Fibroblast of skin of scalp (primary cell): ENCODE measurements at regions not wholly inside any gene's neighbourhood (a gene's known extent, or its start where the extent isn't known, plus 50 kb on each side); places are given as distances from the start of the nearest gene placed in this dataset.
A peak's percentile ranks its signal among the peaks of the same experiment; 100 is the strongest.
"Not testable (repeated sequence)": the region's sequence is repeated elsewhere in the genome, so short reads cannot be mapped to it uniquely, and the experiment has no call there.

Experiments
- DNase-seq: peaks from one replicate; pipeline ENCODE4 v3.0.0-alpha.2; 2013

DNA sequence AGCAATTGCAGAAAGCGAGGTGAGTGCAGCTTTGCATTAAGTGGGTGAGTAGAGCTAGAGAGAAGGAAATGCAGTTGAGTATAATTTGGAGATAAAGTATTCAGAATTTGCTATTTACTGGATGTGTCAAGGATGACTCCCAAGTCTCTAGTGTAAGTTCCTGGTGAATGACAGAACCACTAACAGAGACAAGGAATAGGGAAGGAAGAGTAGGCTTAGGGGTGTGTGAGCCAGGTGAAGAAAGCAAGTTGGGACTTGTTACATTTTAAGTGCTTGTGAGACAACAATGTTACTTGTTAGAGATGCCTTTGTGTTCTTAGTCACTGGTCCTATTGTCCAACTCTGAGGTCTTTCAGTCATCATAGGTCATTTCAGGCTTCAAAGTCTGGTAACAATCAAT is 70.8 kb downstream of the TBC1D26 start:
- not testable (repeated sequence) for DNase-seq

DNA sequence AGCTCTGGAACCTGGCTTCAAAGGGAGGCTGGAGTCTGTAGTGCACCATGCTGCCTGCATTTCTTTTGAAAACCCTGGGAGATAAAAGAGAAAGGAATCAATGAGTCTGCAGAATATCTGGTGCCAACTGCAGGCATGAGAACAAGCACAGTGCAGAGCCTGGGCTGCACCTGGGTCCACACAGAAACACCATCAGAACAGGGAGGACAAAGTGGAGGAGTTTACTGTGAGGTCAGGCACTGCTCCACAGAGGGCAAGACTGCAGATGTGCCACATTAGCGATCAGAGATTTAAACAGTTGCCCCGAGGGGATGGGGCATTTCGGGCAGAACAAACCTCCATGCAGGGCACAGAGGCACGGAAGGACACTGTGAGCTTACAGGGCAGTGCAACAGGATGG is 74.7 kb downstream of the TBC1D26 start:
- not testable (repeated sequence) for DNase-seq

DNA sequence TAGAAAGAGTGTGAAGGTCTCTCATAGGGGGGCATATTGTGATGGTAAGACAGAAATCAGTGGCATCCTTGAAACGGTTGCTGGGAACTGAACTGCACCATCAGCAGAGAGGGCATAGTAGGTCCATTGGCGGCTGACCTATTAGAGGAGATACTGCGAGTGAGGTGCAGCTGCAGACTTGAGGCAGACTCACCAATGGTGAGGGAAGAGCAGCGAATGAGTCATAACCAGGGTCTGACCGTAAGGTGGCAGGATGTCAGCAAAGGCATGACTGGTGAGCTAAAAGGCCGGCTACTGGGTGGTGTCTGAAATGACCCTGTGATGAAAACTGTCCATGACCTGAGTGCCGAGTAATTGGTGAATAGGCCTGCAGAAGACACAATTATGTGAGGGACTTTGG is 81.3 kb downstream of the TBC1D26 start:
- not testable (repeated sequence) for DNase-seq

DNA sequence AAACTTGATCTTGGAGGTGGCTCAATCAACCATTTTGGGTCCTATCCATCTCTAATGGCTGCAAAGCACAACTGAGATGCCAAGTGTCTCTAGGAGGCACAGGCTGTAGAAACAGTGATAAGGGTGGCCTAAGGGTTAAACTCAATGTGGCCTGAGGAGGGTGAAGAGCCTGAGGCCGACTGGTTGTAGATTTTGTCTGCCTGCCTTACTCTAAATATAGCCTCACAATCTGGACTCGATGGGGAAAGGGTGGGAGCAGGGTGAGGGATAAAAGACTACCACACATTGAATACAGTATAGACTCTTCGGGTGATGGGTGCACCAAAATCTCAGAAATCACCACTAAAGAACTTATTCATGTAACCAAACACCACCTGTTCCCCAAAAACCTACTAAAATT is 81.9 kb downstream of the TBC1D26 start:
- DNase-seq = not testable (repeated sequence)

DNA sequence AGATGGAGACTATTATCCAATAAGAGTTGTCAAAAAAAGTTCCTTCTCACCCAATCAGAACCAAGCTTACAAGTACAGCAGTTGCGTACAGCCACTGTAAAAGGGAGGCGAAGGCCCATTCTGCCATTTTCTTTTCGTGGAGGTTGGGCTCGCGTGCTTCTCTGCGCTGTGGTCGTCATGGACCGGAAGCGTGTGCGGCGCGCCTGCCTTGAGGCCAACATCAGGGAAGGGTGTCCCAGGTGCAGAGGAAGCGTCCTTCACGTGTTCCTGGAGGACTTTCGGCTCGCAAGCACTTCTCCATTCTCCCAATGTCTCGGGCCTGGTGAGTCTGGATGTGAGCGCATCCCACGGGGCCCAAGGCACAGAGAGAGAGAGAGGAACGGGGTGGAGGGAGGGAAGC is 85.8 kb downstream of the TBC1D26 start:
- not testable (repeated sequence) for DNase-seq

DNA sequence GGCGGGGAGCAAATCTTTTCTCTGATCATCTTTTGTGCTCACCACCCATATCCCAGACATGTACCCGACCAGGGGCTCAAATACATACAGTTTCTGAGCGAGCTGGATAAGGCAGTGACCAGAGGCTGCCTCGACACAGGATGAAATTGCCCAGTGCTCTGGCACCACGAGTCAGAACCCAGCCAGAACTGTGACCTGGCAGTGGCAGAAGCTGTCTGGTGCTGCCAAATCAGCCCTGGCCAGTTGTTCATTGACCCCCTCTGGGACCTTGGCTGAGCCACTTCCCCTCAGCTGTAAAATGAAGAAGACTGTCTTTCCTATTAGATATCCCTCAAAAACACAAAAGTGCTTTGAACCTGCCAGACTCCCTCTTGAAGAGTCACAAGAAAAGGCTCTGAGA is 90.2 kb downstream of the TBC1D26 start:
- DNase-seq = not testable (repeated sequence)

DNA sequence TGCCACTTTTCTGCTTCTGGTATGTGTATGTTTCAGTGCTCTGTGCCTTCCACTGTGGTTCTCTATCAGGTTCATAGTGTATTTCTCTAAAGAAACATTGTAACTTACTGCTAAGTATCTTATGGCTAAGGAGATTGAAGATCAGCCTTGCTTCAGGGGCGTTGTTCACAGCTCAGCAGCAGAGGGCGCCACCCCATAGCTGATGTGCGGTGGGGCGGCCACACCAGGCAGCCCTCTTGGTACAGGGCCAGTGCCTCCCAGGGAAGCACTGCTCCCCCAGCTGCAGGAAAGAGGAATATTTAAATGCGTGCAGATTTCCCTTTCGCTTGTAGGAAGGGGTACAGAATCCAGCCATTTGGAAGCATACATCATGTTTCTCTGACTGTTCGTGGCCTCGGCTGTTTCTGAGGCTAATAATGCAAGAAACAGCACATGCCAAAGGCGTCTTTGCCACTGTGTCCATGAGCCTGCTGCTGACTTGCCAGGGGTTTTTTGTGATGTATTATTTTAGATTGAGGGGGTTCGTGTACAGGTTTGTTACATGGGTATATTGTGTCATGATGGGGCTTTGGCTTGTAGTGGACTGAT is 96.7 kb downstream of the TBC1D26 start:
- peak; percentile 68 for DNase-seq

DNA sequence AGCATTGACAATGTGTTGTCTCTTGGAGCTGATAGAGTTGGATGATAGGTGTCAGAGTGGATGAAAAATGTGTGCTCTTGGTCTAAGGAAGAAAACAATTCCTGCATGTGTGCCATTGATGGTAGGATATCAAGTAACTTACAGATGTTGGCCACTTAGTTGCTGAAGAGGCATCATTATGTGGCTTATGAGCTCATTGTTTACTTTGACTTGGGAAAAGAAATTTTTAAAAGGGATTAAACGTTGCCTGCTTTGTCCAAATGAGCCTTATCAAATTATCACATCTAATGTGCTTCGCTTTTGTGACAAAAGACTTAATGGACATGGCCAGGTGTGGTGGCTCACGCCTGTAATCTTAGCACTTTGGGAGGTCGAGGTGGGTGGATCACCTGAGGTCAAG is 98.1 kb downstream of the TBC1D26 start:
- DNase-seq = not testable (repeated sequence)

DNA sequence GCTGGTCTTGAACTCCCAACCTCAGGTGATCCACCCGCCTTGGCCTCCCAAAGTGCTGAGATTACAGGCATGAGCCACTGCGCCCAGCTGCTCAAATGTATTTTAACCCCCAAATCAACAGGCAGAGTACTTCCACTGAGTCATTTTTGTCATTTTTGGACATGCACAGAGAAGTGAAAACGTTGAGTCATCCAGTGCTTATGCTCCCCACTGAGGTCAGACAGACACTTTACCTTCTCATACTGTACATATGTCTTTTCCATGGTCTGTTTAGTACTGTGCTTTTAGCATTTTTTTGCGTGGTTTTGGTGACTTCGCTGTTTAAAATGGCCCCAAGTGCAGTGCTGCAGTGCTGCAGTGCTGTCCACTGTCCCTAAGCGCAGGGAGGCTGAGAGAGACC is 99.1 kb downstream of the TBC1D26 start:
- peak; percentile 84 for DNase-seq

DNA sequence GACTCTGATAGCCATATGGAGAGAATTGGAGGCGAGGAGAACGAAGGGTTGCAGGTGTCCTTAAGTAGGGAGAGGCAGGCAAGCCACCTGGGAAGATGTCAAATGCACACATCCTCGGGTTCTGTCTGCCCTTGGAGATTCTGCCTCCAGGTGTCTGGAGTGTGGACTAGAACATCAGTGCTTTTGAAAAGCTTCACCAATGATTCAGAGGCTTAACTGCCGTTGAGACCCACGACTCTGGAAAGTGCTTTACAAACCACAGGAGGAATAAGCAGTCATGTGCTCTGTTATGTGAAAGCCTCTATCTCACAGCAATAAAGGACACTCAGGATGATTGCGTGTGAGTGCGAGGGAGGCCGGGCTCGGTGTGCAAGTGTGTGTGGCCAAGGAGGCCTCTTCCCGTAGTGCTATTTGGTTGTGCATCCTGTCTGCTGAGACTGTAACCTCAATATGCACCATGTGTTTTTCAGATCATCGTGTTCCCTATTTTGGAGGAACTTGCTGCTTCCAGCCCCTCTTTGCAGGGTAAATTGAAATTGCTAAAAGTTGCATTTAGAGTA is 100.9 kb downstream of the TBC1D26 start:
- not testable (repeated sequence) for DNase-seq

DNA sequence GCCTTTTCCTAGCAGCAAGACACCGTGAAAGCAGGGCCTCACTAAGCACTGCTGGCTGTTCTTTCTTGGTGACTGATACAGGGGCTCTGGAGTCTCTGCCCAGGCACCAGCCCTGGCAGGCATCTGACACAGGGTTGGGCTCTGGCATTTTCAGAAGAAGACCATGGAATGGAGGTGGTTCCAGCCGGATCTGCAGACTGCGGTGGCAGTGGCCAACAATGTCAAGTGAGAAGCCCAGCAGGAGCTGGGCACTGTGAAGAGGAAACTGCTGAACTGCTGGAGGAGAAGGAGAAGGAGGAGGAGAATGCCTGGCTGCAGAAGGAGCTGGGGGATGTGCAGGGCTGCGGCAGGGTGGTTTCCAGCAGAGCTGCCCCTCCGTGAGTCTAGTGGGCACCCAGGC is 101.8 kb downstream of the TBC1D26 start:
- DNase-seq = not testable (repeated sequence)

DNA sequence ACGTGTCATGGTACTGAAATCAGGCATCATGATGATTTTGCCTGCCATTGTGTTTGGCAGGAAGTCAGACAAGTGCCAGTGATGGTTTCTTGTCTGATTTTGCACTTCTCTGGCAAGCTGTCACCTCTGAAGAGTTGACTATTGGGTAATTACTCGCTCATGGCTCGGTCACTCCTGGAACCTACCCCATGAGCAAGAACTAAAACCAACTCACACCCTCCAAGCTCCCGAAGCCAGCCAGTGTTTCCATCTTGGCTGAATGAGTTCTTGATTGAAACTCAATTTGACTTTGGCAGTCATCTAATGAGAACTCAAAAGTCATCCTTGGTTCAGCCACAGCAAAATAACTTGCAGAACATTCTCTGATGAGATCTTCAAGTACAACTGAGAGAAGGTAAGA is 103.4 kb downstream of the TBC1D26 start:
- not testable (repeated sequence) for DNase-seq

DNA sequence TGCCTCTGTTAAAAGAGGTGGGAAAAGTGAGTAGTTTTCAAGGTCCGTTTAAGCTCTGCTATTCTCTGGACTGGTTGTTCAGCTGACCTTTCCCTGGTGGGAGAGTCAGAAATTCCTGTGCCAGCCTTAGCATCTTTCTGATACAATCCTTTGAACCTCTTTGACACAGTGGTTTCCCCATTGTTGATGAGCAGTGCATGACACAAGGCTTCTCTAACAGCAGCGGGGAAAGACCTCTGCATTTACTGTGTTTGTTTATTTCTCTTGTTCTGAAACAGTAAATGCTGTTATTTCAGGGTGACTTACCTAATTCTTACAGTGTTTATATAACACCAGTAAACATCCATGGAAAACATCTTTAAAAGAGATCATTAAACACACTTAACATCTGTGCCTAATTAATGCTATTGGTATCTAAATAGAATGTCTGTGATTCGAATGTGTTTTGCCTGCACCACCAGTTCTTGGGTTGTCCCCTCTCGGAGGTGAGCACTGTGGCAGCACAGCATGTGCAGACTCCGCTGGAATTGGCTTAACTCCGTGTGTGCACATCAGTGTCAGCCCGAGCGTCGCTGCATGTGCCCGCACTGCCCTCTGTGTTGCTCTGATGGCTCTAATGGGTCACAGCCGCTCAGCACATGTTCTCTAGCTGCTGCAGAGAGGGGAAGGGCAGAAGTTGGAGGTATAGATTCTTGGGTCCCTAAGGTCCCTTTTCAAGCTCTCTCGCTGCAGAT is 104.3 kb downstream of the TBC1D26 start:
- not testable (repeated sequence) for DNase-seq

DNA sequence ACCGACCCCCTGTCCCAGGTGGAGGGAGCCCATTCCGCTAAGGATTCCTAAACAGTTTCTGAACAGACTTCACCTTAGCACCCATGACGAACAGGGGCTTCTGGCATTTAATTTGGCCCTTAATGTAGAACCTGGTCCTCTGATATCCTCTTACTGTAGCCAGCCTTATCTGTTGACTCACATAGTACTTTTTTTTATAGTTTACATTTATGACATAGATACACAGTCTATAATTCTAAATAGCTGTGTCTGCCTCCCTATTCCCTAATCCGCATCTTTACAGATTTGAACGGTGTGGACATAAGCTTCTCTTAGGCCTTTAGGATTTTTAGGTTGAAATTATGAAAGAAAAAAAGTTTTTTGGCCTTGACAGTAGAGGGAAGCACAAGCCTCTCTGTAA is 104.9 kb downstream of the TBC1D26 start:
- not testable (repeated sequence) for DNase-seq

DNA sequence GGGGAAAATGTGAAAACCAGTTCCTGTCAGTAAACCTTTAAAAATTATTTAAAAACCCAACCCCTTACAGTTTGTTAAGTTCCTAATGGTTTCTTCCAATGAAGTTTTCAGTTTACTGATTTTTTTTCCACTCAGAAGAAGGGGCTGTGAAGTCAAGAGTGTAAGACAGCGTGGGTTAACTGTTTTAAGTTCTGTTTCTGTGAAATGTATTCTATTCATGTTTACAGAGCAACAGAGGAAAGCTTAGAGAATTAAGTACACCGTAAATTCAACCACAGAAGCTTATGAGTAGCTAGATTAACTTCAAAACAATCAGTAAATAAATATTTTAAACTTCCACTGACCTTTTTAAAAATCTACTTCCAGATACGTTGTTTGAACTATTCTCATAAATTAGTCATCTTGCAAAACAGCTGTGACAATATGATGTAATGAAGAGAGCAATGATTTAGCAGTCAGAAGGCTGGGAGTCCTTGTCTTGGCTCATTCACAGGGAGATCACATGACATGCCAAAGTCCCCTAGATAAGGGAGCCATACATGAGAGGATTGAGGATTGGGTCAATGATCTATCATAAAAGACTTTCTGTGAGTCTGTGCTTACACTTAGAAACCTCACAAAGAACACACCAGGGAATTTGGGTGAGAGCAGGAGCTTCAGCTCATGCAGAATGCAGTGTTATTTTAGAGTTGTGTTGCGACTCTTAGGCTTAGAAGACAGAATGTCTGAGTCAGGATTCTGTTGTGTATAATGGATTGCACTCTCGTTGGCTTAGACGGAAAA is 97.3 kb upstream of the ADORA2B start:
- peak; percentile 50 for DNase-seq

DNA sequence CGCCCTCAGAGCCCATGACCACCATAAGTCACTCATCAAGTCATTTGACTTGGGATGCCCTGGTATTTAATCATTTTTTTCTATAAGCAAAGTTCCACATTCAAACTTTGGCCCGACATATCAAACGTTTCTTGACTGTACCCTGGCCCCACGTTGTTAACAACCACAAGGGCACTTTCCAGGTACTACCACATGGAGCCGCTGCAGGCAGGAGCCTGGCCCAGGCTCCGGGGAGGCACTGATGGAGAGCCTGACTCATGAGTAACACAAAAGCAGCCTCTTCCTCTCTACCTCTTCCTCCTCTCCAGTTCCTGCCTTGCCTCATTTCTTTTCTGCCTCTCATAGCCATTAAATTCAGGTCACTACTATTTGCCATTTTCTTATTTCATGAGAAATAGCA is 95.9 kb upstream of the ADORA2B start:
- peak; percentile 68 for DNase-seq

DNA sequence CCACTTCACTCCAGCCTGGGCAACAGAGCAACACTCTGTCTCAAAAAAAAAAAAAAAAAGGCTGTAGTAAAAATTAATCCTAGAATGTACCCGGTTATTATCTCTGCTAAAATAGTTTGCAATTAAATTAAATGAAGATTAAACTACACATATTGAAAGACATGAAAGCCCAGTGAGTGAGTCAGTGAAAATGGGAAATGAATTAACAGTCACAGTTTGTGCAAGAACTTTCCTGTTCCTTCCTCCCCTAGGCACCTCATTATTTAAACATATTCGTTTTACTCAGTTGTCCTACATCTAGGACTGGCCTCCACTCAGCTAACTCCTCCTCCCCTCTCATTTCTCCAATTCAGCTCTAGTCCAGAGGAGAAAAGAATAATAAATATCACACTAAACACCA is 94.9 kb upstream of the ADORA2B start:
- DNase-seq = not testable (repeated sequence)

DNA sequence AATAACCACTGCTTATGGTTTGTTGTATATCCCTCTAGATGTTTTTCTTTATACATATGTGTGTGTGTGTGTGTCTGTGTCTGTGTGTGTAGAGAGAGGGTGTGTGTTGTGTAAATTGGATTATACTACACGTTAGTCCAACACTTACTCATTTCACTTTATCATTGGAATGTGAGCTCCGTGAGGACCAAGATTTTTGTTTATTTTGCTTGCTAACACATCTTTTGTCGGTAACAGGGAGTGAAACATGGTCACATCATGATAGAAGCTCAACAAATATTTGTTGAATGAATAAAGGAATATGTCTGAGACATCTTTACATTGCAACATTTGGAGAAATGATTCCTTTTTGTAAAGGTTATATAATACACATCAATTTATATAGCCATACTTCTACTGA is 94.2 kb upstream of the ADORA2B start:
- peak; percentile 56 for DNase-seq

DNA sequence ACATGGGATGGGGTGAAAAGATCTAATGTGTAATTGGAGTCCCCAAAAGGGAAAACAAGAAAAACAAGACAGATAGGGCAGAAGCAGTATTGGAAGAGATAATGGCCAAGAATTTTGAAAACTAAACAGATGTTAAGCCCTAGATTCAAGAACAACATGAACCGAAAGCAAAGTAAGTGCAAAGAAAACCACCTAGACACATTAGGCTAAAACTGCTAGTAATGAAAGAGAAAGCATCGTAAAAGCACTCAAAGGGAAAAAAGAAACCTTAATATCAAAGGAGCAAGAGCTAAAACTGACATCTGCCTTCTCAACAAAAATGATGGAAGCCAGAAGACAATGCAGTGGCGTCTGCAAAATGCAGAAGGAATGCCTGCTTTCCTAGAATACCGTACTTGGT is 92.1 kb upstream of the ADORA2B start:
- not testable (repeated sequence) for DNase-seq

DNA sequence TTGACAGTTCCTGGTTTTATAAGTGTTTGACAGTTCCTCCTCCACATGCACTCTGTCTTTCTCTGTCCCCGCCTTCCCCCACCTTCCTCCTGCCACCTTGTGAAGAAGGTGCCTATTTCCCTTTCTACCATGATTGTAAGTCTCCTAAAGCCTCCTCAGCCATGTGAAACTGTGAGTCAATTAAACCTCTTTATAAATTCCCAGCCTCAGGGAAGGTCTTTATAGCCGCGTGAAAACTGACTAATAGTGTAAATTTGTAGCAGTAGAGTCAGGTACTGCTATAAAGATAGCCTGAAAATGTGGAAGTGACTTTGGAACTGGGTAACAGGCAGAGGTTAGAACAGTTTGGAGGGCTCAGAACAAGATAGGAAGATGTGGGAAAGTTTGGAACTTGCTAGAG is 88.7 kb upstream of the ADORA2B start:
- DNase-seq = not testable (repeated sequence)

DNA sequence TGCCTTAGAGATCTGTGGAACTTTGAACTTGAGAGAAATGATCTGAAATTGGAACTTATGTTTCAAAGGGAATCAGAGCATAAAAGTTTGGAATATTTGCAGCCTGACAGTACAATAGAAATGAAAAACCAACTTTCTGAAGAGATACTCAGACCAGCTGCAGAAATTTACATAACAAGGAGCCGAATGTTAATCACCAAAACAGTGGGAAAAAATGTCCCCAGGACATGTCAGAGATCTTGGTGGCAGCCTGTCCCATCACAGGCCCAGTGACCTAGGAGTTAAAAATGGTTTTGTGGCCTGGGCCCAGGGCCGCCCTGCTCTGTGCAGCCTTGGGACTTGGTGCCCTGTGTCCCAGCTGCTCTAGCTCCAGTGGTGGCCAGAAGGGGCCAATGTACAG is 88.2 kb upstream of the ADORA2B start:
- not testable (repeated sequence) for DNase-seq

DNA sequence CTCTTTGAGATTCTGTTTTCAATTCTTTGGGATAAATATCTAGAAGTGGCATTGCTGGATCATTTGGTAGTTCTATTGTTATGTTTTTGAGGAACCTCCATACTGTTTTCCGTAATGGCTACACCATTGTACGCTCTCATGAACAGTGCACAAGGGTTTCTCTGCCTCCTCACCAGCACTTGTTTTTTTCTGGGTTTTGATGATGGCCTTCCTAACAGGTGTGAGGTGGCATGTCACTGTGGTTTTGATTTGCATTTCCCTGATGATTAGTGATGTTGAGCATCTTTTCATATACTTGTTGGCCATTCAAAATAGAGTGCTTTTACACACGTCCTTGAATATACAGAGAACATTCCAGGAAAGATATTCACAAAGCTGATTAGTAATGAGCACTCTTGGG is 86.8 kb upstream of the ADORA2B start:
- DNase-seq = not testable (repeated sequence)

DNA sequence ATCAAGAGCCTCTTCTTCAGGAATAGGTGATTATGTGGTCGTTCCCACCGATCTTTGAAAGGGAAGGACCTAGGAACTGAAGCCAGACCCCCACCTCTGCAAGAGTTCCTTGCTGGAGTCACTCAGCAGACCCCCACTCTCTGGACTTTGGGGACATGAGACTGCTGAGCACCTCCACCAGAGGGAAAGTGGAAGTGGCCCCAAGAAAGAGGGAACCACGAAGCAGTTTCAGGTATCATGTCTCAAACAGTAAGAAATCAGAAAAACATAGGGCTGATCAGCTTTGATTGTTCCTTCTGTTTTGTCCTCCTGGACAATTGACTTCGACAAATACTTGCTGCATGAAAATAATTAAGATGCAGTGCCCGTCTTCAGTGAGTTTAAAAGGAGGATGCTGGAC is 84.2 kb upstream of the ADORA2B start:
- not testable (repeated sequence) for DNase-seq
